ENCODE measurements at regions not wholly inside any gene's neighbourhood (a gene's known extent, or its start where the extent isn't known, plus 50 kb on each side); places are given as distances from the start of the nearest gene placed in this dataset.

GRCh38 chr14:42802346-42802745 lies 1195.7 kb downstream of the LRFN5 start:
- Histone ChIP-seq H3K4me1 (ENCODE audit: insufficient read depth, low read length, poor library complexity, severe bottlenecking) (no peaks in the 10 kb centered on the region), H3K36me3 (ENCODE audit: insufficient read depth, low read length, poor library complexity, severe bottlenecking) (no peaks in the 10 kb centered on the region), H3K4me3 (ENCODE audit: low read depth, low read length, poor library complexity, severe bottlenecking) (no peak overlapping the region), H3K27me3 (replicated peaks; ENCODE audit: insufficient read depth, low read depth, low read length, poor library complexity) (no peaks in the 10 kb centered on the region), H3K9me3 (ENCODE audit: low read depth, low read length, poor library complexity, severe bottlenecking) (no peaks in the 10 kb centered on the region), H3K27ac (ENCODE audit: low read depth, low read length, poor library complexity, severe bottlenecking) (no peak overlapping the region)
- BruUV-seq (replicated peaks): no TSS peak
- intact Hi-C loops (cut with micrococcal nuclease; ENCODE audit: unreplicated experiment): no loop called here
- TF ChIP-seq CTCF (conservative IDR thresholded peaks at IDR 0.05; ENCODE audit: low read depth, low read length): no peak
- no peak for TF ChIP-seq EZH2 (IDR thresholded peaks at IDR 0.05; ENCODE audit: borderline replicate concordance, low read depth, low read length, poor library complexity, severe bottlenecking)
- POLR2A ChIA-PET (ENCODE audit: low non-redundant PET): no interaction called here
- CTCF ChIA-PET: no interaction called here
- no peak for DNase-seq (ENCODE audit: low spot score)

- ChIA-PET POLR2A (ENCODE audit: low non-redundant PET) (no interaction called here), CTCF (no interaction called here)
- no peaks in the 10 kb centered on the region for H3K4me1 ChIP-seq (ENCODE audit: insufficient read depth, low read length, poor library complexity, severe bottlenecking)
- H3K27ac ChIP-seq (ENCODE audit: low read depth, low read length, poor library complexity, severe bottlenecking): no peak overlapping the region
- H3K4me3 ChIP-seq (ENCODE audit: low read depth, low read length, poor library complexity, severe bottlenecking): no peak overlapping the region
- intact Hi-C loops (cut with micrococcal nuclease; ENCODE audit: unreplicated experiment): no loop called here
- TF ChIP-seq EZH2 (IDR thresholded peaks at IDR 0.05; ENCODE audit: borderline replicate concordance, low read depth, low read length, poor library complexity, severe bottlenecking): no peak
- no peak for TF ChIP-seq CTCF (conservative IDR thresholded peaks at IDR 0.05; ENCODE audit: low read depth, low read length)
- H3K9me3 ChIP-seq (ENCODE audit: low read depth, low read length, poor library complexity, severe bottlenecking): no peaks in the 10 kb centered on the region
- no peaks in the 10 kb centered on the region for H3K27me3 ChIP-seq (replicated peaks; ENCODE audit: insufficient read depth, low read depth, low read length, poor library complexity)
- H3K36me3 ChIP-seq (ENCODE audit: insufficient read depth, low read length, poor library complexity, severe bottlenecking): no peaks in the 10 kb centered on the region
- BruUV-seq (replicated peaks): no TSS peak
- no peak for DNase-seq (ENCODE audit: low spot score)
Observed at GRCh38 chr14:42792166-42792565, 1185.5 kb downstream of the LRFN5 start.

GRCh38 chr14:42782754-42783153 lies 1176.1 kb downstream of the LRFN5 start:
- CTCF ChIA-PET: no interaction called here
- POLR2A ChIA-PET (ENCODE audit: low non-redundant PET): no interaction called here
- H3K27ac ChIP-seq (ENCODE audit: low read depth, low read length, poor library complexity, severe bottlenecking): no peak overlapping the region
- H3K4me3 ChIP-seq (ENCODE audit: low read depth, low read length, poor library complexity, severe bottlenecking): no peak overlapping the region
- intact Hi-C loops (cut with micrococcal nuclease; ENCODE audit: unreplicated experiment): no loop called here
- no peaks in the 10 kb centered on the region for H3K27me3 ChIP-seq (replicated peaks; ENCODE audit: insufficient read depth, low read depth, low read length, poor library complexity)
- BruUV-seq (replicated peaks): no TSS peak
- no peaks in the 10 kb centered on the region for H3K4me1 ChIP-seq (ENCODE audit: insufficient read depth, low read length, poor library complexity, severe bottlenecking)
- peaks cover 20% of the 10 kb centered on the region for H3K9me3 ChIP-seq (ENCODE audit: low read depth, low read length, poor library complexity, severe bottlenecking)
- no peak for DNase-seq (ENCODE audit: low spot score)
- TF ChIP-seq EZH2 (IDR thresholded peaks at IDR 0.05; ENCODE audit: borderline replicate concordance, low read depth, low read length, poor library complexity, severe bottlenecking): no peak
- TF ChIP-seq CTCF (conservative IDR thresholded peaks at IDR 0.05; ENCODE audit: low read depth, low read length): no peak
- H3K36me3 ChIP-seq (ENCODE audit: insufficient read depth, low read length, poor library complexity, severe bottlenecking): no peaks in the 10 kb centered on the region
